ENCODE measurements at regions not wholly inside any gene's neighbourhood (a gene's known extent, or its start where the extent isn't known, plus 50 kb on each side); places are given as distances from the start of the nearest gene placed in this dataset.

DNA sequence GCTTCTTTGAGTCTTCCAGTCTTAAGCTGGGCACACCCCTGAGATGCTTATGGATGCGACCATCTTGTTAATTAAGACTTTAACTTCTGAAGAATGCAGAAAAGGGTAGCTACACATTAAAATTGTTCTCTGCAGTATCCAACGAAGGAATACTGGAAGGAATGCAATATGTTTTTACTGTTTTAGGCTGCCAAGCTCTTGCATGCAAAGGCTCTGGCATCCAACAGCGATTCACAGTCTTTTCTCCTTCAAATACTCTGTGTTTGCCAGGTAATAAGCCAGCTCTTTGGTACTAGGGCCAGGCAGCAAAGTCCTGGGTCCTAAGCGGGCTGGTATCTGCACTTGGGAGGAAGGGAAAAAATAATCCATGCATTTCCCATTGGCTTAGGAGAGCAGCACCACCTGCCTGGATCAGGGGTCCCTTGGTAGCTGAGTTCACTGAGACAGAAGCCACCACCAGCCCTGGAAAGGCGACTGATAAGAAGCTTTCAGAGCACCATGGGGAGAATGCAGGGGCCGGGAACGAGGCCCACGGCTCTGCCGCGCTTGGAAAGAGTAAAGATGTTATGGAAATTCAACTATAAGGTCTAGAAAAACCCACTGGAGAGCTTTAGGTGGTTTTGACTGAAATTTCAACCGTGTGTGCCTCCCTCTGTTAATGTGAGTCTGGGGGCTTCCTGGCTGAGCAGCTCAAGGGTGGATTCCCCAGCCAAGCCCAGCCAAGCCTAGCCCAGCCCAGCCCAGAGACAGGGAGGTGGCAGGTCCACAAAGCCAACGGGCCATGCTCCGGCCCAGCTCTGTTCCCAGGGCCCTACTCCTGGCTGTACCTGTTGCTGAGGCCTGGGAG lies 67.0 kb upstream of the CCND1 start:
- TF ChIP-seq POLR2A (IDR thresholded peaks at IDR 0.05; ENCODE audit: extremely low read depth, insufficient read length) (no peak), MYC (IDR thresholded peaks at IDR 0.05; ENCODE audit: low read depth, low read length) (no peak)
- TF ChIP-seq, protein P1, sequence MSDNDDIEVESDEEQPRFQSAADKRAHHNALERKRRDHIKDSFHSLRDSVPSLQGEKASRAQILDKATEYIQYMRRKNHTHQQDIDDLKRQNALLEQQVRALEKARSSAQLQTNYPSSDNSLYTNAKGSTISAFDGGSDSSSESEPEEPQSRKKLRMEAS (IDR thresholded peaks at IDR 0.05; ENCODE audit: low read depth, low read length), result no peak
- TF ChIP-seq, protein P2, sequence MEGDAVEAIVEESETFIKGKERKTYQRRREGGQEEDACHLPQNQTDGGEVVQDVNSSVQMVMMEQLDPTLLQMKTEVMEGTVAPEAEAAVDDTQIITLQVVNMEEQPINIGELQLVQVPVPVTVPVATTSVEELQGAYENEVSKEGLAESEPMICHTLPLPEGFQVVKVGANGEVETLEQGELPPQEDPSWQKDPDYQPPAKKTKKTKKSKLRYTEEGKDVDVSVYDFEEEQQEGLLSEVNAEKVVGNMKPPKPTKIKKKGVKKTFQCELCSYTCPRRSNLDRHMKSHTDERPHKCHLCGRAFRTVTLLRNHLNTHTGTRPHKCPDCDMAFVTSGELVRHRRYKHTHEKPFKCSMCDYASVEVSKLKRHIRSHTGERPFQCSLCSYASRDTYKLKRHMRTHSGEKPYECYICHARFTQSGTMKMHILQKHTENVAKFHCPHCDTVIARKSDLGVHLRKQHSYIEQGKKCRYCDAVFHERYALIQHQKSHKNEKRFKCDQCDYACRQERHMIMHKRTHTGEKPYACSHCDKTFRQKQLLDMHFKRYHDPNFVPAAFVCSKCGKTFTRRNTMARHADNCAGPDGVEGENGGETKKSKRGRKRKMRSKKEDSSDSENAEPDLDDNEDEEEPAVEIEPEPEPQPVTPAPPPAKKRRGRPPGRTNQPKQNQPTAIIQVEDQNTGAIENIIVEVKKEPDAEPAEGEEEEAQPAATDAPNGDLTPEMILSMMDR (IDR thresholded peaks at IDR 0.05; ENCODE audit: low read depth, low read length), result no peak
